GM19395 (cell line): ENCODE measurements at regions not wholly inside any gene's neighbourhood (a gene's known extent, or its start where the extent isn't known, plus 50 kb on each side); places are given as distances from the start of the nearest gene placed in this dataset.
A peak's percentile ranks its signal among the peaks of the same experiment; 100 is the strongest.

Source experiments
- ATAC-seq: cut with Tn5 transposase; IDR thresholded peaks from one replicate; pipeline ENCODE4 v1.9.1; 2021; ENCODE audit warnings: mild to moderate bottlenecking, moderate library complexity; ENCODE audit not compliant: unreplicated experiment

DNA sequence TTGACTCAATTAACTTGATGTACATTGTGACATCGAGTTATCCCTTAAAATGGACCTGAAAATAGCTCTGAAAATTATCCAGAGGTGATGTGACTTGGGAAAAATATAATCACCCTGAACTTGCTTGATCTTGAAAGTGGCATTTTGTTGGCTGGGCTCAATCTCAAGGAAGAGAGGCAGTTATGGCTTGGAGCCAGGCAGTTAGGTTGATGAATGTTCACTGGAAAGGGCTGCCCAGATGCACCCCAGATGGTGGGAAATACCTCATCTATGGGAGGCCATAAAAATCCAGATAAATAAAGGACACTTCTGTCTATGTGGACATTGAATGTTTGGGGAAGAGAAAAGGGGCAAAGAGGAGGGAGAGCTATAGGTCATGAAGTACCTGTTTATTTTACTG is 55.7 kb upstream of the OR5AN1 start:
- no peak for ATAC-seq

DNA sequence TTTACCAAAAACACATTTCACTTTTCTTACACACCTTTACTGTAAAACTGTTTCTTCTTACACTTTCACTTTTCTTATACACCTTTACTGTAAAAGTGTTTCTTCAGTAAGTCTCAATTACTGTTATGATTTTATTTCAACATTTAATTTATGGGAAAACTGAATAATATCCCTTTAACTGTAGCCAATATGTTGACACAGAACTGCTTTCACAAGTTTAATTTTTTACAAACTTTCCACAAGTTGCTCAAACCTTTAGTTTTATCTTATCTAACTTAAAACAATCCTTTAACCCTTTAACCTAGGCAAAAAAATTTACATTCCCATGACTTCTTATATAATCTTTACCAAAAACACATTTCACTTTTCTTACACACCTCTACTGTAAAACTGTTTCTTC is 63.3 kb upstream of the OR5AN1 start:
- no peak for ATAC-seq

DNA sequence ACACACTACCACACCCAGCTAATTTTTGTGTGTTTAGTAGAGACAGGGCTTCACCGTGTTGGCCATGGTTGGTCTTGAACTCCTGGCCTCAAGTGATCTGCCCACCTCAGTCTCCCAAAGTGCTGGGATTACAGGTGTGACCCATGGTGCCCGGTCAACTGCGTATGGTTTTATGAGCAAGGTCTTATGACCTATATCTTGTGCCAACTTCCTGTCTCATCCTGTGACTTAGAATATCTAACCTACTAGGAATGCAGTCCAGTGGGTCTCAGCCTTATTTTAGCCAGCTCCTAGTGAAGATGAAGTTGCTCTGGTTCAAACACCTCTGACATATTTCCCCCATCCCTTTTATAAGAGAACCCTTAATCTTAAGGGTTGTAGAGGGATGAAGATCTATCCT is 66.1 kb upstream of the OR5AN1 start:
- no peak for ATAC-seq

DNA sequence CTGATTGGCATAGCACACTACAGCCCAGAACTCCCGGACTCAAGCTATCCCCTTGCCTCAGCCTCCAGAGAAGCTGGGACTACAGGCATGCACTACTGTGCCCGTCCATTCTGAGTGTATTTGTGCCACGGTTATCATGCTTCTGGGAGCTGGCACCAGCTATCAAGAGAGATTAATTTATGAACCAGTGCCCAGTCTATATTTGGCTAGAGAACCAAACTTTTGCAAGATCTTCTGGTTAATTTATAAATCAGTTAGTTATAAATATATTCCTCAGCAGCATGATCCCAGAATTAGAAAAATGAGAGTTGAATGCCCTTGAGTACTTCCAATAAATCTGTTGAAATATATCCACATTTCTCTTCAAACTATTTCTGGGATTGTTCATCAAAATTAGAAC is 67.5 kb upstream of the OR5AN1 start:
- ATAC-seq: no peak

DNA sequence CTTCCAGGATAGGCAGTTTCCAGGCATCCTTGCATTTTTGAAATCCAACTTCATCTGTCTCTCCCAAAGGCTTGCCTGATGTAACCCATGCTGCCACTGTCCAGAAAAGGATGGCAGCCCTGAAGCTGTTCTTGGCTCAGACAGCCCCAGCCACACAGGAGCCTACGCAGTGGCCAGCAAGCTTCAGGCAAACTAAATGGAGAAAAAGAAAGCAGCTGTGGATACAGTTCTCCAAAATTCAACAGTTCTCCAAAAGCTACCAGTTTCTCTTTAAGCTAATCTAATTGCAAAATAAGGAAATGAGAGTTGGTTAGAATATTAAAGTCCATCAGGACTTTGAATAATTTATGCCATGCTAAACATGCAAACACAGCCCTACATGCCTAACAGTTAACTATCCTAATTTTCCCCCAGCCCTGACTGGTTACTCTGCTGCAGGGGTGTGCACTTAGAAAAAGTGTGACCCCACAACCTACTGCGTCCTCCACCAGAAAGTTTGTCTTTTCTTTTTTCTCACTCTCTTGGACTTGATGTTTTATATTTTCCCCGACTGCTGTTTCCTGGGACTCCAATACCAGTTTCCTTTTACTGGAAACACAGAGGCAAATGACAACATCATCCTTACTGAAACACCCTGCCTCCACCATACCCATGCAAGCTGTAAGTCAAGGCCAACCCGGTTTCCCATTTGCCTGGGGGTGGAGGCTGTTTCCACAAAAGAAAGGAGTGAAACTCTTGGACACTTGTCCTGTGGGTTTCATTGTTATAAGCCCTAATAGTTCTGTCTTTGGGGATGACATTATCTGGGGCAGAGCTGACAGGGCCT is 69.1 kb upstream of the OR5AN1 start:
- ATAC-seq: no peak

DNA sequence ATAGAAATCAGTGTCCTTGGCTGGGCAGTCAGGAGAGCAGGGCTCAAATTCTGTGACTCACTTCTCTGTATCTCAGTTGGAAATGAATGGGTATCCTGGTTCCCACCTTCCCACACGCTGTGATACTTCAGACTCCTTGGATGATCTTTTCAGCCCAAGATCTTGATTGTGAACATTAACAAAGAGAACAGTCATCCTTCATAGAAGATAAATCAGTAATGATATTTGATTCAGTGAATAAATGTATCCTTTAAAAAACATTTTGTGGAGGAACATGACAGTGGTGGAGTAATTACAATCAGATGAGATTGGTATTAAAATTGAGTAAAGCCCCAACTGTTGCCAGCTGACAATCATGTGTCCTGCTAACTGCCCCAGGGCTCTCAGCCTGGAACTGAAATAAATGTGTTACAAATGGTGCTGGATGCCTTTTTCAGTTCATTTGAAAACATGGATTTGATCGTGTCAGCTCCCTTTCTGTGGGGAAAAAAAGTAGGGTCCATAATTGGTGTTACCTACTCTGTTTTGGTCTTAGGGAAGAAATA is 72.9 kb upstream of the OR5AN1 start:
- no peak for ATAC-seq

DNA sequence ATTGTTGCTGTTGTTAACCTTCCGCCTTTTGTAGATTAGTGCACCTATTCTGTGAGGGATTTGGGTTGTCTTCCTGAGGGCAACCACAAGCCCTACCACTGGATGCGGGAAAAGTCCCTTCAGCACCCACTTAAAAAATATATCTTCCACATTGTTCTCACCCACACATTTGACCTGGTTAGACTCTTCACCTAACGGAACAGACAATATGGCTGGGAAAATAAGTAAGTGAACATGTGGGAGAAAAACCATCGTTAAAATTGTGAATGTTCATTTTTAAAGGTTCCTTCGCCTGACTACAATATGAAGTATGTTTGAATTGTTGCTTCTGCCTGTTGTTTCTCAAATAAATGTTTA is 72.0 kb upstream of the MPEG1 start:
- ATAC-seq: peak; percentile 19

DNA sequence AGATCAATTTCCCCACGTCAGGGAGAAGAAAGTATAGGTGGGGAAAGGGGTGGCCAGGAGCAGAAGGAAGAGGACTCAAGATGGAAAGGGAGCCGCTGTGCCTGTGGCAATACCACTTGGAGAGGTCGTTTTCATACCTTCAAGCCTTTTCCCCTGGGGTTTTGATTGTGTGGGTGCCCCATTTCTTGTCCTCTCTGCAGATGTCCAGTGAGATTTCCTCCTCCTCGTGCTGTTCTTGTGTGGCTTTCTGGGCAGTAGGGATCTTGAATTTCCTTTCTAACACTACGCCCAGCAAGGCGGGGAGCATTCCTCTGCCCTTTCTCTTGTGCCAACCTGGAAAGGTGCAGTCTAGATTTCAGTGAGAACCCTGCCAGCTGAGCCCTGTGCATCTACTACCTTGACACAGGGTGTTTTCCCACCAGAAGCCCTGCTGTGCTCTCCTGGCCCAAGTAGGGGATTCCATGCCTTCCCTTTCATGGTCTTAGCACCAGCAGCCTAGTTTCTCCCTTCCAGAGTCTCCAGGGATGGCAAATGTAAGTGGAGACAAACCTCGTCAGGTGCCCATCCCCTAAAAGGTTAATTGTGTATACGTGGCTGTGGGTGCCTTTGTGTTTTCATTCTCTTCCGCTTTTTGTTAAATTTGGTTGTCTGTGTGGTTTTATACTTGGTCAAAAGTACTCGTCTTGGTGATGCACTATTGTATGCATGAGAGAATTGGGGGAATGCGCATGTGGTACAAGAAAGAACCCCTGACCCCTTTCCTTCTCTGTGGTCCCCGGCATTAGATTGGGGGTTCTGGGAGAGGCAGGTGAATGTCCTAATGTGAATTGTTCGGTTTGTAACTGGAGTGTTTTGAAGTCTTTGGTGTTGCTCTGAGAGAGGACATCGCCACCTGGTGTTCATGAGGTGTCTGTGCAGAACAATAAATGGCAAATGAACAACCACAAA is 71.4 kb upstream of the MPEG1 start:
- peak; percentile 86 for ATAC-seq

DNA sequence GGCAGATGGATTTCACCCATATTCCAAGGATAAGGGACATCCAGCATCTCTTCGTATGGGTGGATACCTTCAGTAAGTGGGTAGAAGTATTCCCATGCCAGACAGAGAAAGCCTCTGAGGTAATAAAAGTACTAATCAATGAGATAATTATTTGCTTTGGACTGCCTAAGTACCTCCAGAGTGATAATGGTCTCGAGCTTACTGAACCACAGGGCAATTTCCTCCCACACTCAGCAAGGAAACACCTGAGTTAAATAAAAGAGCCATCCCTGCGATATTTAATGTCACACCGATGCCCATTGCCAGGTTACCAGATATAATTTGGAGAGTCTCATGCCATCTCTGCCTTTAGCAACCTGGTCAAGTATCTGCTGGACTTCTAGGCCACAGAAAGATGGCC is 70.6 kb upstream of the MPEG1 start:
- no peak for ATAC-seq

DNA sequence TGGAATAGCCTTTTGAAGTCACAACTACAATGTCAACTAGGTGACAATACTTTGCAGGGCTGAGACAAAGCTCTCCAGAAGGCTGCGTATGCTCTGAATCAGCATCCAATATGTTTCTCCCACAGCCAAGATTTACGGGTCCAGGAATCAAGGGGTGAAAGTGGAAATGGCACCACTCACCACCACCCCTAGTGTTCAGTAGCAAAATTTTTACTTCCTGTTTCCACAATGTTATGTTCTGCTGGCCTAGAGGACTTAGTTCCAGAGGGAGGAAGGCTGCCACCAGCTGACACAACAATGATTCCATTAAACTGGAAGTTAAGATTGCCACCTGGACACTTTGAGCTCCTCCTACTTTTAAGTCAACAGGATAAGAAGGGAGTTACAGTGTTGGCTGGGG is 68.5 kb upstream of the MPEG1 start:
- ATAC-seq: no peak

DNA sequence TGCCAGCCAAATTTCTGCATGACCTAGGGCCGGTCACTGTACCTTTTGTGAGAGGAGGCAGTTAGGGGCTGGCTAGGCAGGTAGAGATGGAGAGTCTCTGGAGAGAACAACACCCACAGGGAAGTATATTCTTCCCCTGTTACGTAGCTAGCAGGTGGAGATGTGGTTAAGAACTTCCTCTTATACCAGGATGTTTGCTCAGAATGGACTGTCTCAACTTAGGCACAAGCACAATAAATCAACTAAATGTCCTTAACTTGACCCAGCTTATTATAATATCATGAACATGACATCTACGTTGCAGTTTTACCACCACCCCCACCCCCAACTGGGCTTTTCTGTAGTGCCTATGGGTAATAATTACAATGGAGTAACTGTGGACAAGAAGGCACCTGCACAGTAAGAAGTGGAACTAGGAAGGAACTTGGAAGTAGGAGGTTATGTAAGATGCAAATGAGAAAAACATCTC is 60.7 kb upstream of the MPEG1 start:
- ATAC-seq: peak; percentile 88

DNA sequence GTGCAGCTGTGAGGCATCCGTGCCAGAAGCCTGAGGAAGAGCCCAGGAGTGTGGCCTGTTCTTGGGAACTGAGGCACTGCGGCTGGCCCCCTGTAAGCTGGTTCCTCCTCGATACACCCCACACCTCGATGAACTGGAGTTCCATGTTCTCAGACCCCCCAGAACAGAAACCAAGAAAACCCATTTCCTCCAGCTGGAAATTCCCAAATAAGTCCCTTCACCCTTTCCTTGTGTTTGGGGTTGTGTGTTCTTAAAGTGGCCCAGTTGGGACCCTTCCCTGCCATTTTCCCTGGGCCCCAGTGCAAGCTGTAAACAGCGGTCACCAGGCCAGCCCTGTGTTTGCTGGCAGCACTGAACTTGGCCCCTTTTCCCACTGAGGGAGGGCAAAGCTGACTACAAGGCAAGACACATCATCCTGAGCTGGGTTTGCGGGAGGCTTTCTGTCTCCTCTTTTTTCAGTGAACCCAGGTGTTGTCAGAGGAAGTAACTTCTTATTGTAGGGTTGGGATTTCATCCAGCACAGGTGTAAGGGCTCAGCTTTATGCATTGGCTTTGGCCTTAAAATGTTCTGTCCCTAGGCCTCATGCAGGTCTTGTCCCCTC is 60.1 kb upstream of the MPEG1 start:
- ATAC-seq: no peak

DNA sequence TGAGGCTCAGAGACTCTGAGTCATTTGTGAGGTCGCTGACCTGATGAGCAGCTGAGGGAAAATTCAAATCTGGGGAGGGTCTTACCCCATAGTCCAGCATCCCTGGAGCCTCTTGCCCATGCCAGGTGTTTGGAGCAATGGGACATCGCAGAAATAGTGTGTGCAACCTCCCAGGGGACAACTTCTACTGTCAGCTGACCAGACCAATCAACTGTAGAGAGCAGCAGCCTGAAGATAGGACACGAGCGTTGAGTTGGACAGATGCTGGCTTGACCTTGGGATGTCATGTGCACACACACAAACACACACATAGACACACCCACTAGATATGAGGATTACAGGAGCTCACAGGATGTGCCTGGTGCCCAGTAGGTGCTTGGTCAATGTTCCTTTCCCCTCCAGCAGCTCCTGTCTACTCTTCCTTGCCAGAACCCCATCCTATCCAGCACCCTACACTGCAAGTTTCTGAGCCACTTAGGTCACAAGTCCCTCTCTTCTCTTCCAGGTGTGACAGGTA is 59.1 kb upstream of the MPEG1 start:
- ATAC-seq: no peak

DNA sequence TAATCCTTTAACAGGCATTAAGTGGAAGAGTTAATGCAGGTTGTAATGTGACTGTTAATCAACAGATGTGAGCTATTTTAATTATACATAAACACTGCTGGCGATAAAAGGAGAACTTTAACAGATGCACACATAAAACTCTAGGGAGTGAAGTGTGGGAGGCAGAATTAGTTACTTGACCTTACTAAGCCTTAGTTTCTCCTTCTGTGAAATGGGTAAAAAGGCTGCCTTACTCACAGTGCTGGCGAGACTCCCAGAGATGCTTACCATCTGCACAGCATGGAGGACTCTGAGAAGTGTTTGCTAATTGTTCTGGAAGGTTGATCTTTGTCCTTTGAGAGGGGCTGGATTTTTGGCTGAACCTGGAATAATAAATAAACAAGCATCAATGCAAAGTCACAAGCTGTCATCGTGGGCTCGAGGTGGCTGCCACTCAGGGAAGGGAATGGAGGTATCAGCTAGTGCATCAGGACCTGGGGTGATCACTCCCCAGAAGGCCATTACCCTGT is 58.6 kb upstream of the MPEG1 start:
- no peak for ATAC-seq

DNA sequence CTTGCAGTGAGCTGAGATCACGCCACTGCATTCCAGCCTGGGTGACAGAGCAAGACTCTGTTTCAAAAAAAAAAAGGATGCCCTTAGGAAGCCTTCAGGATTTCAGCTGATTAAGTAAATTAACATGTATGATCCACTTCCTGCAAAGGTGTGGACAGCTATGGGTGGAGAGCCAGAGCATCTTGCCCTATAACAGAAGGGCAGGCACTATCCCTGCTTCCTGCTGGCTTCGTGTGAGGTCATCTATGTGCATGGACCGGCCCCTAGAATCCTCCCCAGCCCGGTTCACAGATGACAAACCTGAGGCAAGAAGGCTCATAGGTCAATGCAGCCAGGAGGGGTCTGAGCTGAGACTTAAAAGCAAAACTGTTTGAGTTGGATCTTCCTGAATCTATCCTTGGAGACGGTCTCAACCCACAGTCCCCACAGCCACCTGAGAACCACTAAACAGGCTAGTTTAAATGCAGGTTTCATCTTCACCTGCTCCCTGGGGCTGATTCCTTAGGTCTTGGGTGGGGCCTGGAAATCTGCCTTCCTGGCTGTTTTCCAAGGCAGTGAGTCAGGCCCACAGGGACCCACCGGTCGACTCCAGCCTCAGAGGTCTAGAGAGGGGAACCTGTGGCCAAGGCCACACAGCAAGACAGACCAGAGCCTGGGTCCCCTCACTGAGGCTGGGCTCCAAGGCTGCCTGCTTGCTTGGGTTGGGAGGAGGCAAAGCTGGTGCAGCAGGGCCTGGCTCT is 55.2 kb upstream of the MPEG1 start:
- ATAC-seq: peak; percentile 22

DNA sequence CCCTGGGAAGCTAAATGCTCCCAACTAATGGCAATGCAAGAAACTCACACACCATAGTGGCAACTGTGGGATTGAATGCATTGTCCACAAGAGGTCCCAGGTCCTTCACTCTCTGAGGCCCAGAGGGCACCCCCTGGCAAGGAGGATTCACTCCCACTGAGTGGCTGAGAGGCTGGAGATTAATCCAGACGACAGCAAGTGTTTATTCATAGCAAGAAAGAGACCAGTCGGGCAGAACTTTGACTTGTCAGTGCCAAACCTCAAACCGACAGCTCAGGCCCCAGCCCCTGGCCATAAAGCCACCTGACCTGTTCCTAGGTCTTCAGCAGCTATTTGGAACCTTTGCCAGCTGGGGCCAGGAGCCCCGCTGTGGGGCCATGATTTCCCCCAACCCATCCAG is 54.5 kb upstream of the MPEG1 start:
- peak; percentile 77 for ATAC-seq

DNA sequence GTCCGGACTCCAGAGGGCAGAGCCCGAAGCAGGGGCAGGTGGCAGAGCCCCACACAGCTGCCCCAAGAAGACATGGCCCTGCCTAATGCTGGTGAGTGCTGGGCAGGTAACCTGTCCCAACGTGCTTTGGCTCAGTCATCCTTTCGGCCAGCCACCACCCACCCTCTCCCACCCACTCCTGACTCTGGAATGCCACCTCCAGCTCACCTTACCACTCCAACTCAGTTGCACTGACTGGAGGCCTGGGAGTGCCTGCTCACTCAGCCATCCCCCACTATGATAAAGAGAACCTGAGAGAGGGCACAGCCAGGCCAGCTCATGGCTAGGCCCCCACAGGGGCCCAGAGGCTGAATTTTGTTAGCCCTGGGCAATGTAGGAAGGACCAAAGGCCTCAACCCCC is 53.8 kb upstream of the MPEG1 start:
- ATAC-seq: no peak

DNA sequence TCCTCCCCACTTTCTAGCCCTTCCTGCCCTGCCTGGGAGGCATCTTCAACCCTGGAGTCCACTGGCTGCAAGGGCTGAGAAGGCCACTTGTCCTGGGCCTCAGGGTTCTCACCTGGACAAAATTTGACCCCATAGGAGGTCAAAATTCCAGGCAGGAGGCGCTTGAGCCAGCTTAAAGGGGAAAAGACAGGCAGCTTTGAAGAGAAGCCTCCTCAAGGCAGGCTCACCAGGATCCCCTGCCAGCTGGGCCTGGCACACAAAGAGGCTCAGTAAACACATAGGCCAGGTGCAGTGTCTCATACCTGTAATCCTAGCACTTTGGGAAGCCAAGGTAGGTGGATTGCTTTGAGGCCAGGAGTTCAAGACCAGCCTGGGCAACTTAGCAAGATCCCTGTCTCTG is 53.0 kb upstream of the MPEG1 start:
- no peak for ATAC-seq

DNA sequence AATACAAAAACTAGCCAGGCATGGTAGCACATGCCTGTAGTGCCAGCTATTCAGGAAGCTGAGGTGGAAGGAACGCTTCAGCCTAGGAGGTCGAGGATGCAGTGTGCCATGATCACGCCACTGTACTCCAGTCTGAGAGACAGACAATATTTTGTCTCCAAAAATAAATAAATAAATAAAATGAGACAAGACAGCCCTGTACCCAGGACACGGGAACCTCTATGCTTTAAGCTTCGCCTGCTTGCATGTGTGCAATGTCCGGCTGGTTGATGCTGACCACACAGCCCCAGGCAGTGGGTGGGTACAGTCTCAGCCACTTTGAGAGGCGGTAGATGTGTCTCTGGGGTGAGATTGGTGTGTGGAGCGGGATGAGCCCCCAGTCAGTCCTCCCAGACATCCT is 52.0 kb upstream of the MPEG1 start:
- no peak for ATAC-seq

DNA sequence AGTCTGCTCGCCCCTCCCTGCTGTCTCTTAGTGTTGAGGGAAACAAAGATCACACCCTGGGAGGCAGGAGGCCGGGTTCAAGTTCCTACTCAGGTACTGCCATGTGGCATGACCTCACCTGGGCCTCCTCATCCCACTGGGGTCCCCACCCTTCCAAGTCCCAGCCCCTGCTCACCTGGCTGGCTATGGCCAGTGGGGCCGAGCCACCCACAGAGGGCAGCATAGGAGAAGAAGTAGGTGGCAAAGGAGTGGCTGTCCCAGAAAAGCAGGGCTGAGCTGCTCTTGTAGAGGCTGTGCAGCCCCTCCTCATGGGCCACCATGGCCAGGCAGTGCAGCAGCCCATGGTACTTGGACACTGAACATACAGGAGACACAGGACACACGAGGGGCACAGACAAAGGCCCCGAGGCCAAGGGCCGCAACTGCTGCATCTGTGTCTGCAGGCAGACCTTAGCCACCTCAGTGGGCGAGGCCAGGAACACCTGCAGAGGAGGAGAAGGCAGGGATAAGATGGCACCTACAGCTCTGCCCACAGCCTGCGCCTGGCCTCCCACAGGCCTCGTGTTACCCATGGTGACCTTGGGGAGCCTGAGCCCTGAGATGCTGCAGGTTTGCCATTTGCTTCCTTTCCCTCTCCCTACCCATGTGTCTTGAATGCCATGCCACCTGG is 50.6 kb upstream of the MPEG1 start:
- ATAC-seq: no peak
